Skeletal muscle tissue (tissue), 3 donors: ENCODE measurements at regions not wholly inside any gene's neighbourhood (a gene's known extent, or its start where the extent isn't known, plus 50 kb on each side); places are given as distances from the start of the nearest gene placed in this dataset.
A peak's percentile ranks its signal among the peaks of the same experiment; 100 is the strongest.

Experiments
- H3K27ac ChIP-seq: one replicate; pipeline ENCODE4 v1.7.0; 2013; ENCODE audit warnings: mild to moderate bottlenecking, low read depth, low read length, inconsistent platforms
- H3K27me3 ChIP-seq, 3 donors: one replicate each; pipeline ENCODE4 v1.7.0; 2013; ENCODE audit warnings: low read length in 3 of 3; ENCODE audit not compliant: control insufficient read depth in 3 of 3, insufficient read depth in 3 of 3
- H3K36me3 ChIP-seq, 3 donors: one replicate each; pipeline ENCODE4 v1.7.0; 2013; ENCODE audit warnings: low read length in 3 of 3; ENCODE audit not compliant: control insufficient read depth in 3 of 3, insufficient read depth in 3 of 3
- H3K4me1 ChIP-seq, 3 donors: one replicate each; pipeline ENCODE4 v1.7.0; 2013; ENCODE audit warnings: low read length in 3 of 3, mild to moderate bottlenecking in 3 of 3; ENCODE audit not compliant: control insufficient read depth in 3 of 3, insufficient read depth in 3 of 3
- H3K4me3 ChIP-seq, 3 donors: one replicate each; pipeline ENCODE4 v1.7.0; 2013; ENCODE audit warnings: low read length in 3 of 3
- H3K9ac ChIP-seq, 3 donors: one replicate each; pipeline ENCODE4 v1.7.0; 2013; ENCODE audit warnings: low read length in 3 of 3, mild to moderate bottlenecking in 3 of 3, moderate library complexity in 2 of 3, low read depth in 1 of 3
- H3K9me3 ChIP-seq, 3 donors: one replicate each; pipeline ENCODE4 v1.7.0; 2013; ENCODE audit warnings: low read length in 3 of 3; ENCODE audit not compliant: control insufficient read depth in 3 of 3
- donor health status: Osteomylitis.

DNA sequence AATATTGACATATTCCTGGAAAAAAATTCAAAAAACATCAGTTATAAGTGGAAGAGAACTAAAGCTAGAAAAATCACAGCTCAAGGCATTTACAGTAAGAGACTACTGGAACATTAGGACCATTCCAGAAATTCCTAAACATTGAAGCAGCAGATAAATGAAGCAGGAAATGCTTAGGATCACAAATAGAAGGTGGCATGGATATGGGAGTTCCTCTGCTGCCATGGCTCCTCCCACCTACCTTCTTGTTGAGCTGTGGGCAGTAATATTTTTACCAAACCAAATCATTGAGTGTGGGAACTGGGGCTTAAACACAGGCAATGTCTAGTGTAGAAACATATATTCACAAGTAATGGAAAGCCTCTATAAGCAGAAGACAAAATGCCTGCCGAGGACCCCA lies 292.8 kb downstream of the ANKRD7 start:
- no peak overlapping the region for H3K4me3 ChIP-seq
- H3K36me3 ChIP-seq: no peaks in the 10 kb centered on the region
- H3K27me3 ChIP-seq: no peaks in the 10 kb centered on the region
- no peaks in the 10 kb centered on the region for H3K4me1 ChIP-seq
- H3K9me3 ChIP-seq: no peaks in the 10 kb centered on the region
- H3K27ac ChIP-seq: no peak overlapping the region
- no peak overlapping the region for H3K9ac ChIP-seq

DNA sequence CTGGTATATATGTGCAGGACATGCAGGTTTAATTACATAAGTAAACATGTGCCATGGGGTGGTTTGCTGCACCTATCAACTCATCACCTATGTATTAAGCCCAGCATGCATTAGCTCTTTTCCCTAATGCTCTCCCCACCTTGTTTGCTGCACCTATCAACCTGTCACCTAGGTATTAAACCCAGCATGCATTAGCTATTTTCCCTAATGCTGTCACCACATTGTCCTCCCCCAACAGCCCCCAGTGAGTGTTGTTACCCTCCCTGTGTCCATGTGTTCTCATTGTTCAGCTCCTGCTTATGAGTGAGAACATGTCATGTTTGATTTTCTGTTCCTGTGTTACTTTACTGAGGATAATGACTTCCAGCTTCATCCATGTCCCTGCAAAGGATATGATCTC lies 300.5 kb downstream of the ANKRD7 start:
- H3K36me3 ChIP-seq: no peaks in the 10 kb centered on the region
- H3K4me1 ChIP-seq: no peaks in the 10 kb centered on the region
- no peak overlapping the region for H3K27ac ChIP-seq
- H3K9ac ChIP-seq: no peak overlapping the region
- H3K9me3 ChIP-seq: no peaks in the 10 kb centered on the region
- H3K4me3 ChIP-seq: no peak overlapping the region
- no peaks in the 10 kb centered on the region for H3K27me3 ChIP-seq

DNA sequence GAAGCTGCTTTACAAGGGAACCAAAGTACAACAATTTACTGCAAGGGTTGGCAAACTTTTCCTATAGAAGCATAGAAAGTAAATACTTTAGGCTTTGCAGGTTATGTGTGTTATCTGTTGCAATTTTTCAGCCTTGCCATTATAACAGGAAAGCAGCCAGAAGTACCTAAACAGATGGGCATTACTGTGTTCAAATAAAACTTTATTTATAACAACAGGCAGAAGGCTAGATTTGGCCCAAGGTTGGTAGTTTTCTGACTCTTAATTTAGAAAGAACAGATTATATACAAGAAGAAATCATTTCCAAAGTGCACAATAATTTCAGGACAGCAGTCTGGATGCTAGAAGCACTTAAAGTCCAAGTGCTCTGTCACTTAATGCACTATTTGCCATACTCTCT lies 307.1 kb downstream of the ANKRD7 start:
- H3K36me3 ChIP-seq: no peaks in the 10 kb centered on the region
- H3K4me3 ChIP-seq: no peak overlapping the region
- H3K4me1 ChIP-seq: no peaks in the 10 kb centered on the region
- H3K9ac ChIP-seq: no peak overlapping the region
- no peaks in the 10 kb centered on the region for H3K27me3 ChIP-seq
- no peaks in the 10 kb centered on the region for H3K9me3 ChIP-seq
- no peak overlapping the region for H3K27ac ChIP-seq

DNA sequence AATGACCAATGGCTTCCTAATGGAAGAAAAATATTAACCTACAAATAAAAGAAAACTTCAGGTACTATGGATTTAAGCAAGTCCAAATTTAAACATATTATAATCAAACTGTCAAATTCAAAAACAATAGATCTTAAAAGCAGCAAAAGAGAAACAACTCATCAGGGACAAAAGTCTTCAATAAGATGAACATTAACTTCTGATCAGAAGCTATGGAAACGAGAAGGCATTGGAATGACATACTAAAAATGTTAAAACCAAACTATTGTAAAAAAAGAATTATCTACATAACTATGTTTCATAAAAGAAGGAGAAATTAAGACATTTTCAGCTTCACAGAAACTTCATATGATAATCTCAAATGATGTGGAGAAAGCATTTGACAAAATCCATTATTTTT lies 334.7 kb downstream of the ANKRD7 start:
- Histone ChIP-seq H3K9ac (no peak overlapping the region), H3K36me3 (no peaks in the 10 kb centered on the region), H3K9me3 (peaks cover 0 to 3% (median 0%) of the 10 kb centered on the region in 3 donors), H3K27ac (no peak overlapping the region), H3K4me3 (no peak overlapping the region), H3K4me1 (no peaks in the 10 kb centered on the region), H3K27me3 (no peaks in the 10 kb centered on the region)

DNA sequence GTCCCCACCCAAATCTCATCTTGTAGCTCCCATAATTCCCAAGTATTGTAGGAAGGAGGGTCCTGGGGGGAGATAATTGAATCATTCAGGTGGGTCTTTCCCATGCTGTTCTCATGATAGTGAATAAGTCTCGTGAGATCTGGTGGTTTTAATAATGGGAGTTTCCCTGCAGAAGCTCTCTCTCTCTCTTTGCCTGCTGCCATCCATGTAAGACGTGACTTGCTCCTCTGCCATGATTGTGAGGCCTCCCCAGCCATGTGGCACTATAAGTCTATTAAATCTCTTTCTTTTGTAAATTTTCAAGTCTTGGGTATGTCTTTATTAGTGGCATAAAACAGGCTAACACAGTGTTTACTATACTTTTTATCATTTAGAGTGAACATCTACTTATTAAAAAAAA lies 338.8 kb downstream of the ANKRD7 start:
- Histone ChIP-seq H3K36me3 (no peaks in the 10 kb centered on the region), H3K9ac (no peak overlapping the region), H3K9me3 (peaks cover 0 to 3% (median 0%) of the 10 kb centered on the region in 3 donors), H3K4me1 (no peaks in the 10 kb centered on the region), H3K27me3 (no peaks in the 10 kb centered on the region), H3K4me3 (no peak overlapping the region), H3K27ac (no peak overlapping the region)

DNA sequence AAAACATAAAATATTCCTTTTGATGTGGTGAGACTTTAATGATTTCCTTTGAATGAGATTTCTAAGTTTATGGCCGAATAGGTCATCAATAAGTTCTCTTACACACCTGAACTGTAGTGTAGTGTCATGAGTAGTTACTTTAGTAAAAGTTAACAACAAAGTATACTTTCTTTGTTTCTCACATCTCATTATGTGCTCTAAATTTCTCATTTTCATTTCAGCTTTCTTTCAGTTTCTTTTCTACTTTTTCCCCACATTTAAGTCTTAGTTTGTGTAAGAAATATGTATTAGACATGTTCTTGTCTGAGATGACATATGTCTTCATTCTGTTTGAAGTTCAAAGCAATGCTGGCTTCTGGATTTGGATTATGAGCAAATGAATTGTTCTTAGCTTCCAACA lies 348.1 kb downstream of the ANKRD7 start:
- Histone ChIP-seq H3K9ac (no peak overlapping the region), H3K4me3 (no peak overlapping the region), H3K27ac (no peak overlapping the region), H3K9me3 (no peaks in the 10 kb centered on the region), H3K36me3 (no peaks in the 10 kb centered on the region), H3K4me1 (peaks cover 0 to 10% (median 5%) of the 10 kb centered on the region in 3 donors), H3K27me3 (no peaks in the 10 kb centered on the region)

DNA sequence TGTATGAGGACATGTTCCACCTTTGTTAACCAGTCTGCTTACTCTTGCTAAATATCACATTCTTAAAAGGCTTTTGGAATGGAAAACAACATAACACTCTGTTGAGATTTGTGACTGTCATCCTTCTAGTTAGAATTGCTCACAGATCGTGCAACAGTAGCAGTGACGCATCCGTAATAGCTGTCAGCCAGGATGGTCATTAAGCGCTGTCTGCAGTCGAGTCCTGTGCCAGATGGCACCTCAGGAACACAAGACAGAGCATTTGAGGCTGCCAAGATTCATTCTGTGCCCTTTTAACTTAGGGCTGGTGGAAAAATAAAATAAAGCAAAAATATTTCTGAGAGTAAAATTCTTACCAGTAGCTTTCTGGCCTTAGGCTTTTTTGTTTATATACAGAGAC lies 348.6 kb downstream of the ANKRD7 start:
- Histone ChIP-seq H3K36me3 (no peaks in the 10 kb centered on the region), H3K9ac (peak overlapping the region in 1 of 3 donors; percentile 20), H3K9me3 (no peaks in the 10 kb centered on the region), H3K4me1 (peaks cover 0 to 10% (median 5%) of the 10 kb centered on the region in 3 donors), H3K27me3 (no peaks in the 10 kb centered on the region), H3K4me3 (peak overlapping the region in 1 of 3 donors; percentile 60), H3K27ac (no peak overlapping the region)

DNA sequence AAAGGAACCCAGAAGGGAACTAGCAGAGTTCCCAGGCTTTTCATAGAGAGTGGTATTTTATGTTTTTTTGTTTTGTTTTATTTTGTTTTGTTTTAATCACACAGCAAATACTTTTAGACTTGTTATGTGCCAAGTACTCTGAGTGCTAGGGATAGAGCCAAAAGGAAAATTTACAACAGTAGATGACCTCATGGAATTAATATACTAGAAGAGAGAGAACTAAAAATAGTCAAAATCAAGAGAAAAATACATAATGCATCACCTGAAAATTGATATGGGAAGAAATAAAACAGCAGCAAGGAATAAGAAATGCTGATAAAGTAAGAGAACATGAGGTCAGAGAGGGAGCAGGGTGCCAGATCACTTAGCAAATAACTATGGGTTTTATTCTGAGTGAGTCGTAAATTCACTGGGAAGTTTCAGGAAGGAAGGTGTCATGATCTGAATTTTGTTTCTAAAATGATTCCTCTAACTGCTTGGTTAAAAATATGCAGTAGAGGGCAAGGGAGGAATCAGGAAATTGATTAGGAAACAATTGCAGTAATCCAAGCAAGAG lies 351.0 kb downstream of the ANKRD7 start:
- Histone ChIP-seq H3K27ac (no peak overlapping the region), H3K27me3 (no peaks in the 10 kb centered on the region), H3K4me3 (no peak overlapping the region), H3K9me3 (no peaks in the 10 kb centered on the region), H3K4me1 (peaks cover 0 to 10% (median 5%) of the 10 kb centered on the region in 3 donors), H3K36me3 (no peaks in the 10 kb centered on the region), H3K9ac (no peak overlapping the region)

DNA sequence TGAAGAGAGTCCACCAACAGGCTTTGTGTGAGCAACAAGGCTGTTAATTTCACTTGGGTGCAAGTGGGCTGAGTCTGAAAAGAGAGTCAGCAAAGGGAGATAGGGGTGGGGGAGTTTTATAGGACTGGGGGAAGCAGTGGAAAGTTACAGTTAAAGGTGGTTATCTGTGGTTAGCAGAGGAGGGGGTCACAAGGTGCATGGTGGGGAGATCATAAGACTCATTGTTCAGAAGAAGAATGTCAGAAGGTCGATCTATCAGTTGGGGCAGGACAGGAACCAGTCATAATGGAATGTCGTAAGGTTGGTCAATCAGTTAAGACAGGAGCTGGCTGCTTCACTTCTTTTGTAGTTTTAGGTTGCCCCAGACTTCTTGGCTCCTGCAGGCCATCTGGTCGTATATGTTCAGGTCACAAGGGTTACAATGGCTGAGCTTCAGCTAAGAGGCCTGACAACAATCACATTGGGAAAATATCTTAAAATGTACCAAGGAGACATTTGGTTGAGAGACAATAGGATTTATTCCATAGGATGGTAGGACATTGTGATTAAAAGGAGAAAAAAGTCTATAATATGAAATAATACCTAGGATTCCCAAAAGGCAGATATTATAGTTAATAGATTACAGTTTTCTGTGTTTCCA lies 356.4 kb downstream of the ANKRD7 start:
- no peak overlapping the region for H3K9ac ChIP-seq
- no peak overlapping the region for H3K27ac ChIP-seq
- H3K4me1 ChIP-seq: peaks cover 0 to 2% (median 0%) of the 10 kb centered on the region in 3 donors
- no peaks in the 10 kb centered on the region for H3K27me3 ChIP-seq
- H3K4me3 ChIP-seq: no peak overlapping the region
- H3K36me3 ChIP-seq: no peaks in the 10 kb centered on the region
- H3K9me3 ChIP-seq: no peaks in the 10 kb centered on the region

DNA sequence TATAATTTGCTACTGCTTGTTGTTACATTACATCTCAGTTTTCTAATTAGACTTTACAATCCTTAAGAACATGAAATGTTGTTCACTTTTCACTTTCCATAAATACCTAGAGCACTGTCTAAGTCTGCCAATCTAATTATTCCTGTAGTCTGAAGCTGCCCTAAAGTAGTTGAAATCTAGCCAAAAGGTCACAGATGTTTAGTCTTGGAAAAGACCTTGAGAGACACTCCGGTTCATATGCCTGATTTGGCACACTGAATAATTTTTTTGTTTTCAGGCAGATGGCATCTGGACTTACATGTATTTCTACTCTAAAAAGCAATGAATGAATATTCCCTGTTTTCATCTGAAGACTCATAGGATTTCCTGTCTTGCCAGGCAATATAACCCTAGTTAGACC lies 359.1 kb downstream of the ANKRD7 start:
- H3K27ac ChIP-seq: no peak overlapping the region
- no peaks in the 10 kb centered on the region for H3K4me1 ChIP-seq
- H3K27me3 ChIP-seq: no peaks in the 10 kb centered on the region
- peaks cover 0 to 3% (median 2%) of the 10 kb centered on the region in 3 donors for H3K9me3 ChIP-seq
- no peak overlapping the region for H3K9ac ChIP-seq
- no peaks in the 10 kb centered on the region for H3K36me3 ChIP-seq
- H3K4me3 ChIP-seq: no peak overlapping the region
